ENCODE measurements at regions not wholly inside any gene's neighbourhood (a gene's known extent, or its start where the extent isn't known, plus 50 kb on each side); places are given as distances from the start of the nearest gene placed in this dataset.
"Not testable (repeated sequence)": the region's sequence is repeated elsewhere in the genome, so short reads cannot be mapped to it uniquely, and the experiment has no call there.

DNA sequence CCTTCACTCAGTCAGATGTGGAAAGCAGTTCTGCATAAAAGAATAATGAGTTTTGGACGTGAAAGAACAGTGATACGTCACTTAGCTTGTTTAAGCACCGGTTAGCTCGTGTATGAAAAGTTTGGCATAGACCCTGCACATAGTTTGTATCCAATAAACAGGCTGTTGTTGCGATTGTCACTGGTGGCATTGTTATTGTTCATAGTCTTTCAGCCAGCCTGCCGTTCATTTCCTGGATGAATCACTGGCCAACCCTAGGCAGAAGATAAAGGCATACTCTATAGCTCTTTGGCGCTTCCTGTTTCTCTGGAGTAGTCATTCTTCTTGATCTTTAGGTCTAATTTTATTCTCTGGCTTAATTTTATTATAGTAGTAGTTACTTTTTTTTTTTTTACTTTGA lies 57.8 kb upstream of the ANKRD30A start:
- no peak for DNase-seq

DNA sequence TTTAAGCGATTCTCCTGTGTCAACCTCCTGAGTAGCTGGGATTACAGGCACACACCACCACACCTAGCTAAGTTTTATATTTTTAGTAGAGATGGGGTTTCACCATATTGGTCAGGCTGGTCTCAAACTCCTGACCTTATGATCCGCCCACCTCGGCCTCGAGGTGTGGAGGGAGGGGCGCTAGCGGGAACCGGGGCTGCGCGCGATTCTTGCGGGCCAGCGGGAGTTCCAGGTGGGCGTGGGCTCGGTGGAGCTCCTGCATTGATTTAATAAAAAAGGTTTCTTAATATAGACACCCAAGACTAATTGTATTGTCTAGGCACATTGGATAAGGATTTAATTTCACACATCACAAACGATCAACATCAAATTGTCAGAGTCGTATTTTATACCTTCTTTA lies 63.1 kb upstream of the ANKRD30A start:
- DNase-seq: not testable (repeated sequence)

DNA sequence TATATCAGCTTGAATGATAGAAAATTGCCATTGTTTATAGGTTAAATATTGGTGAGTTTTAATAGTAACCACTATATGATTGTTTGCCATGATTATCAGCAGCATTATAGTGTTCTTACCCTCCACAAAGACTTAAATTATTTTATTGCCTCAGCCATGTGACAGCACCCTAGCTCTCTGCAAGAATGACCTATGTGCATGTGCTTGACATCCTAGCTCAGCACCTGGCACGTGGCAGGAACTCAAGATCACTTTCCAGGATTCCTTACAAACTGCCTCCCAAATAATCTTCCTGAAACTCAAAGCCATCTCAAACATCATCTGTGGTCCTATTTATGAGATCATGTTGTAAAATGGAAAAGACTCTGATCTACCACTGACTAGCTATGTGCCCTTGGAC lies 68.1 kb upstream of the ANKRD30A start:
- DNase-seq: no peak

DNA sequence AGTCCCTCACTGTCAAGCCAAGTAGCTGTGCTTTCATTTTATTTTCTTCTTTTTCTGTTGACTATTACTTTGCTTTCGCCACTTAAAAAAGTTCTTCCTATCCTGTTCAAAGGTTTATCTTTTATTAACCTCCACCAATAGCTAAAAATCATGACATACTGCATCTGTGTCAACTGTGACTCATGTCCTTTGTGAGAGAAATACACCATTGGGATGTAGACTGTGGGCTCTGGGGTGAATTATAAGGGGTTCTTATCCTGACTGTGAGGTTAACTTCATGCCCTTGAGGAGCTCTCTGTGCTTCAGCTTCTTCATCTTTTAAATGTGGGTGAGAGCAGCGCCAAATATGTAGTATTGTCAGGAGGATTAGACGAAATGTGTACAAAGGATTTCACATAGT lies 71.9 kb upstream of the ANKRD30A start:
- DNase-seq: no peak

DNA sequence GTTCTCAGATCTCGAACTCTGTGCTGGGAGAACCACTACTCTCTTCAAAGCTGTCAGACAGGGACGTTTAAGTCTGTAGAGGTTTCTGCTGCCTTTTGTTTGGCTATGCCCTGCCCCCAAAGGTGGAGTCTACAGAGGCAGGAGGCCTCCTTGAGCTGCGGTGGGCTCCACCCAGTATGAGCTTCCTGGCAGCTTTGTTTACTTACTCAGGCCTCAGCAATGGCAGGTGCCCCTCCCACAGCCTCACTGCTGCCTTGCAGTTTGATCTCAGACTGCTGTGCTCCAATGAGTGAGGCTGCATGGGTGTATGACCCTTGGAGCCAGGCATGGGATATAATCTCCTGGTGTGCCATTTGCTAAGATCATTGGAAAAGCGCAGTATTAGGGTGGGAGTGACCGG lies 75.4 kb upstream of the ANKRD30A start:
- DNase-seq: not testable (repeated sequence)

DNA sequence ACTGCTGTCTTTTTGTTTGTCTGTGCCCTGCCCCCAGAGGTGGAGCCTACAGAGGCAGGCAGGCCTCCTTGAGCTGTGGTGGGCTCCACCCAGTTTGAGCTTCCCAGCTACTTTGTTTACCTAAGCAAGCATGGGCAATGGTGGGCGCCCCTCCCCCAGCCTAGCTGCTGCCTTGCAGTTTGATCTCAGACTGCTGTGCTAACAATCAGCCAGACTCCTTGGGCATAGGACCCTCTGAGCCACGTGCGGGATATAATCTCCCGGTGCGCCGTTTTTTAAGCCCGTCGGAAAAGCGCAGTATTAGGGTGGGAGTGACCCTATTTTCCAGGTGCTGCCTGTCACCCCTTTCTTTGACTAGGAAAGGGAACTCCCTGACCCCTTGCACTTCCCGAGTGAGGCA lies 81.1 kb upstream of the ANKRD30A start:
- DNase-seq: not testable (repeated sequence)

DNA sequence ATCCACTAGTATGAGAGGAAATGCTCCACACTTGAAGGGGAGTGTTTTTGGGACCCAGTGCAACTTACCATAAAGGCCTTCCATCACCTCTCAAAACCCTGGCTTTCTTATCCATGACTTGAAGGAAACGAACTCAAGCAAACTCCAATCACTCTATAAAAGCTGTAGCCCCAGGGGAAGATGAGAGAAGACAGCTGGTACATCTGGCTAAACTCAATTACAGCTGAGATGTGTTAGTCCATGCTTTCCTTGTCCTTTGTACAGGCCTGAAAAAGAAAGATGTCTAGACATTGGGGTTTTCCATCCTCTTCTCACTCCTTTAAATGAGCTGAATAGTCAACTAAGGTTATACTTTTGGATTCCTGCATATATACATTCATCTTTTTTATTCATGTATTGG lies 89.5 kb upstream of the ANKRD30A start:
- no peak for DNase-seq

DNA sequence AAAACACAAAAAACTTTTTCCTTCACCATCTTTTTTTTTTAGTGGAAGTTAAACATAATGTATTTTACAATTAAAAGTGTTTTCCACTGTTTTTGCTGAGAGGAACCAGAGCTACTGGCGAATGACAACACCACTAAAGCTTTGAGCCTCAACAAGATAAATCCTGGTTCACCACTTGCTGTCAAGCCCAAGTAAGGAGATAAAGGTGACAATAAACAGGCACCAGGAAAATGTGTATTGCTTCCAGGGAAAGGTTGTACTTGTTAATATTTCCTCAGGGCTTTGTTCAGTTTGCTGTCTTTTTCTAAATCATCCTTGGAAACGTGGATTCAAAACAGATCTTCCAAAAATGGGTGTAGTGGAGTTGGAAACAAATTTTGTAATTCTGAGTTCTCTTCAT lies 109.9 kb upstream of the ANKRD30A start:
- no peak for DNase-seq

DNA sequence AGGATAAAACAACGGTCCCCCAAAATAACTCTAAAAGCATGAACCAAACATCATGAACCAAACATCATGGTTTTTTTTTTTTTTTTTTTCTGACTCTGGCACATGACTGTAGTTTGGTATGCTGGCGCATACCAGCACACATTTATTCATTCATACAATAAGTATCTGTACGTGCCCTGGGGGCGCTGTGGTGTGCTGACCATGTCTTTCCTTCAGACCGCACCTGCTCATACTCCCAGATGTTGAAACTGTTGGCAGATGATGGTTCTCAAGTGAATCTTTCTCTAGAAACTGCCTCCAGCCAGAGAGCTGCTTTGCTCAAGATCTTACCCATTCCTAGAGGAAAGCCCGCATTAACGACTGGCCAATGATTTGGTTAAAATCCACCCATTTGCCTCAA lies 114.7 kb upstream of the ANKRD30A start:
- no peak for DNase-seq

DNA sequence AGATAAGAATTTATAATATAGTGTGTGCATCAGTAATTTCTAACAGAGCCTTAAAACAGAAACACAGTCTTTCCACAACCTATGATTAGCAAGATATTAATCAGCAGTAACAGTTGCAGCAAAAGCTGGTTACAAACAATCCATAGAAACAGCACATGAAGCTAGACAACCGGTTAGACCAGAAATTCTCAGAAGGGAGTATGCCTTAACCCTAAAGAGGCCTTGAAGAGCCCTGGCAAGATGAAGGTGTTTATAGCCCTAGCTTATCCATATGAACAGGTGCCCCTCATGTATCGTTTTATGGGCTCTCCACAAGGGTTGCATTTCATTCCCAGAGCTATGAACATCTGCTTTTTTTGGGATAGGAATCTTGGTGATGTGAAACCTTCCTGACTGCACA lies 117.1 kb upstream of the ANKRD30A start:
- not testable (repeated sequence) for DNase-seq

DNA sequence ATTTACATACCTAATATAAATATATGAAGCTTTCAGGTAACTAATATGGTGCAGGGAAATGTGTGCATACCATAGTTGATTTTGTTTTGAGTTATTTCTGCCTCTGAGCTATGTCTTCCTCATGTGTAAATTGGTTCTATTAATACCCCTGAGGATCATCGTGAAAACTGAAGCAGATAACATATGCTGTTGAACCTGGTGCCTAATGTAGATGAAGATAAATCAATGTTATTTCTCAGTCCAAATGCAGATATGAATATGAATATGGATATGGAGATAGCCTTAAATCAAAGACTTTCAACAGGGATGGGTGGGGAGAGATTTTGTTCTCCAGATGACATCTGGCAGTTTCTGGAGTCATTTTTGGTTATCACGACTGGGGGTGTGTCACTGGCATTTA lies 122.3 kb upstream of the ANKRD30A start:
- DNase-seq: no peak

DNA sequence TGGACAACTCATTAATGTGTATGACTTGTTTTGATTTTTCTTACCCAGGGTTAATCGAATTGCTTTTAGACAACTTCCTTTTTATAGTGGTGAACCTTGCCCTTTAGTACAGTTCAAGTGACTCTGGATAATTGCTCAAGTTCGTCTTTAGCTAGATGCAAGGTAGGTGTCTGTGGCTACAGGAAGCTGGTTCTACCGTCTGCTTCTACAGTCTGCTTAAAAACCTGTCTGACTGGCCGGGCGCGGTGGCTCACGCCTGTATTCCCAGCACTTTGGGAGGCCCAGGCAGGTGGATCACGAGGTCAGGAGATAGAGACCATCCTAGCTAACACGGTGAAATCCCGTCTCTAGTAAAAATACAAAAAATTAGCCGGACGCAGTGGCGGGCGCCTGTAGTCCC lies 129.6 kb upstream of the ANKRD30A start:
- not testable (repeated sequence) for DNase-seq

DNA sequence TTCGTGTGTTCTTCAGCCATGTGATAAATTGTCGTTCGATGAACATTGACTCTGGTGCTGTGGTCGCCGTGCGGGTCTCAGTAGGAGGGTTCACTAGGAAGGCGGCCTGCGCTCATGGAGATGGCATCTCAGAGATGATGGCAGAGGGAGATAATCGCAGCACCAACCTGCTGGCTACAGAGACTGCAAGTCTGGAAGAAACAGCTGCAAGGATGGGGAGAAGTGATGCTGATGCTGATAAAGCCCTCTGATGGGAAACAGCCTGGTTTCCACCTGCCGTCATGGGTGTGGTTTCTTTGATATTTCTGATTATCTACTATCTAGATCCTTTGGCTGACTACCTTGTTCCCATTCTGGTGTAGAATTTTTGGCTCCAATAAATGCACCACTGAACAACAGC lies 130.5 kb upstream of the ANKRD30A start:
- DNase-seq: no peak

DNA sequence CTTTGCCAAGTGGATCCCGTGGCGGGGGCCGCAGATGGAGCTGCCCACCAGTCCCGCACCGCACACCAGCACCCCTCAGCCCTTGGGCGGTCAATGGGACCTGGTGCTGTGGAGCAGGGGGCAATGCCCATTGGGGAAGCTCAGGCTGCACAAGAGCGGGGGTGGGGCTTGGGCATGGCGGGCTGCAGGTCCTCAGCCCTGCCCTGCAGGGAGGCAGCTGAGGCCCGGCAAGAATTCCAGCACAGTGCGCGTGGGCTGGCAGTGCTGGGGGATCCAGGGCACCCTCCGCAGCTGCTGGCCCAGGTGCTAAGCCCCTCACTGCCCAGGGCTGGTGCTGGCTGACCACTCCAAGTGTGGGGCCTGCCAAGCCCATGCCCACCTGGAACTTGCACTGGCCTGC lies 136.2 kb upstream of the ANKRD30A start:
- no peak for DNase-seq

DNA sequence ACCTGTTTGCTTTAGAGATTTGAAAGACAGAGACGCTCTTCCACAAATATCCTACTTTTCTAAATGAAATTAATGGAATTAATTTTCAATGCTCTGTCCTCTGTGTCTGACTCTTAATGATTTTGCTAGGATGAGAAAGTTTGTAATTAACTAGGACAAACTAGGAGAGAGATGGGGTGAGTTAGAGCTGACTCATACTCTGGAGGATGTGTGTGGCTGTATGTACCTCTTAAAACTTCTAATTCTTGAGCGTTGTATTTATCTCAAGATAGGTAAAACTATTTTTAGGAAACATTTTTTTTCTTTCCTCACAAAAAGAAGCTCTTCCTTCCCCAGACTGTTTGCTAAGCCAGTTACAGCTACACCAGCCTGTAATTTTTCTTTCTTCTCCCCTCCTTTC lies 178.8 kb upstream of the ANKRD30A start:
- DNase-seq: no peak

DNA sequence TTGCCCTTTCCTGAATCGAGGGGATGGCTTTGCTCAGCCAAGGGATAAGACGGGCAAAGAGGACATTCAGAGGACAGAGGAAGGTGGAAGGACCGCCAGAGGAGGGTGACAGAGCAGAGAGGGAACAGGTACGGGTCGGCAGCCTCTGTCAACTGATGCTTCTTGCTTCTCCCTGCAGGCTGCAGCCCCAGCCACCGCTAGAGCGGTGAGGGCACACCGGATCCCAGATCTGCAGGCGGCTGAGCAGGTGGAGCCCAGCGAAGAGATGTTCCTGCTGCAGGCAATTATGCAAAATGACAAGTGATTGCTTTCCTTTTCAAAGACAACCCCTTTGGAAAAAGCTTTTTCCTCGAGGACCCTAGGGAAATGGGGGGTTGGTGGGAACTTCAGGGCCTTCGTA lies 181.9 kb upstream of the ANKRD30A start:
- DNase-seq: no peak

DNA sequence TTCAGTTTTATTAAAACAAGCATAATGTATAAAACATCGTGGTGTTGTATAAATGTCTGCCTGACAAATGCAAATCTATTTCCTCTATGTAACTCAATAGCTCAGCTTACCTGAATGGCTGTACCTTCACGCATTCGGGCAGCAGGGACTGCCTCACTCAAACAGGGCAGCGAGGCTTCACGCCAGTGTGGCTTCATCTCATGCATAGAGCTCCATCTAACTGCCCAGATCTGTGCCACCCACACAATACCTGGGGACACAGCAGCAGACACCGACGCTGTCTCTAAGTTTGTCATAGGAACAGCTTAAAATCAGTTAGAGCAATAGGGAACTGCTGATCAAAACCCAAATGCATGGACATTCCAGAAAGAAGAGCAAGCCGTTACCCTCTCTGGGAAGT lies 182.8 kb upstream of the ANKRD30A start:
- no peak for DNase-seq

DNA sequence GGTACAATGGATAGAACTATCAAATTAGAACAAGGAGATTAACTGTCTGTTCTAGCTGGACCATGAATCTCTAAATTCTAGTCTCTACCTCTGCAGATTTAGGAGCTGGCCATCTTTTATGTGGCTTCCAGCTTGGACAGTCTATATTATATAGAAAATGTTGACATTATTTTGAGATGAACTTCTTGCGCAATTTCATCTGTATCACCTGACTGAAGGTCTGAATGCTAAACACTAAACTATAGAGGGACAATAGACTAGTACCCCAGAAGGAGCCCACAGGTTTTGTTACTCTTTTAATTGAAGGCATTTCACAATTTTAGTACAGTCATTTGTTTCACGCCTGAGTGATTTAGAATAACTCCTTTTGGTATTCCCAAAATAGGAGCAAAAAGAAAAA lies 222.4 kb upstream of the ANKRD30A start:
- no peak for DNase-seq

DNA sequence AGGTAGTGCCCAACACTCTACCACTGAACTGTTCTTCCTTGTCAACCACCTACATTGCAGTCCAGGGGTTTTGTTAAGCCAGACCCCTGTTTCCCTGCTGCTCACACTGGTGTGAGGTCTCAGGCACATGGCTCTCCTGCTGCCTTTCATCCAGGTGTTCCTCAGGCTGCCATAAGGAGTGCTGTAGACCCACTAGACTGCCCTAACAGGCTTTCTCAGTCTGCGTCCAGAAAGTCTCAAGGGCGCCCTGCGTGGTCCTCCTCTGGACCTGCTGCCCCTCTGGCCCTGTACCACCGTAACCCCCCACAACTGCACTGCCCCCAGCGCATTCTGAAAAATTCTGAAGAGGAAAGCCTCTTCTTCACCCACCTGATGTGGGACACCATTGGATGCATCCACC lies 225.7 kb upstream of the ANKRD30A start:
- no peak for DNase-seq

DNA sequence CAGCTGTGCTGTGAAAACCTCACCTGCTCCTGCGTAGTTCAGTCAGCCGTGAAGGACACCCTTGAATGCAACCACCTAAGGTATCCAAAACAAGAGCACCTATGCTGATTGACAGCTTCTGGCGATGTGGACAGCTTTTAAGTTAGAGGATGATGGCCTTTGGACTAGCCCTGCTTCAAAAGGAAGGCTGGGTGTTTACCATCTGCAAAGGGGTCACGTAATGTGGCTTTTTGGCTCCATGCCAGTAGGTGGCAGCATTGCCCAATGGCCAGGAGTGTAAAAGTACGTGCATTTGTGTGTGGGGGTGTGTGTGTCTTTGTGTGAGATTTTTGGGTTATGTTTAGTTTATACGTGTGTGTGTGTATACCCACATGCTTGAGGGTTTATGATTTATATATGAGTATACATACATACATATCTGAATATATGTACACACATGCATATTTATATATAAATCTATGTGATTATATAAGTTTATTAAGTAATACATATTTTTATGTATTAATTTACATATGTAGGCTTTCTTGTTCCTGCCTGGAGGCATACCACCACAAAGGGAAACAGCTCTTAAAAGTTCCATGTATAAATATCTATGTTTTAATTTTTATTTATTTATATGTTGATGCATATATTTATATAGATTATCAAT lies 236.3 kb upstream of the ANKRD30A start:
- DNase-seq: peak; percentile 73

DNA sequence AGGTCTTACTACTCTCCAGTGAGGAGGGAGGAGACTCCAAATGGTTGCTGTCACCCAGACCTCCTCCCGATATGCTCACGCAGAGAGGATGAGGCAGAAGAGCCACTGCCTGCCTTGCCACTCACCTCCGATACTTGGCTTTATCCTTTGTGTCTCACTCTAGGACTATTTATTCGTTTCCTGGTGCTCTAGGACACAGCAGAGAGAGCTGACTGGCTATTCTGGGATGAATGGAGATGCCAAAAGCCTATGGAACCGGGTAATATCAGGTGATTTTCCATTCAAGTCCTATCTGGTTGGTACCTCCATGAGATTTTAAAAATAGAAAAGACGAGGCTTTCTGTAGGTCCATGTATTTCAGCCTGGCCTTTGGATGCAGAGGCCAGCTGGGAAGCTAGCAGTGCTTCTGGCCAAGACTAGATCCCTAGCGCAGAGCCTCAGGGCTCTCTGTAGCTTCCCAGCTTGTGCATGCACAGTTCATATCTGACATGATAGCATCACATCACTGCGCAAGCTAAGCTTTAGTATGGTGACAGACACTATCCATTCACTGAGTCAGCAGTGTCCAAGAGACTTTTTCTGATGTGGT lies 239.0 kb upstream of the ANKRD30A start:
- no peak for DNase-seq

DNA sequence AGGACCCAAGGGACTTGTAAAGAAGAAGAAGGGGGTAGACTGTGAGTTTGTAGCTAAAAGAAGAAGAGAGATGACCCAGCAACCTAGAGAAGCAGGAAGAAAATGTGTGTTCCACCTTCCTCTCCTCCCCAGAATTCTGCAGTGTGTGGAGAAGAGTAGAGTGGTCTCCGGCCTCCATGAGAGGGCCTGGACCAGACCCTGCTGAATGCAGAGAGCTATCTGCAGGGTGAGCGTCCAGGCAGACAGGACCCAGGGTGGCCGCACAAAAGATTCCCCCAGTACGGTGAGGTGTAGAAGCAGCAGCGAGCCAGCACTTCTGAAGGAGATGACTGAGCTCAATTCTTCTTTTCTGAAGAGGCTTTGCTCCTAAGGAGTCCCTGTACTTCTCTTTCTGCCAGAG lies 239.7 kb upstream of the ANKRD30A start:
- DNase-seq: no peak

DNA sequence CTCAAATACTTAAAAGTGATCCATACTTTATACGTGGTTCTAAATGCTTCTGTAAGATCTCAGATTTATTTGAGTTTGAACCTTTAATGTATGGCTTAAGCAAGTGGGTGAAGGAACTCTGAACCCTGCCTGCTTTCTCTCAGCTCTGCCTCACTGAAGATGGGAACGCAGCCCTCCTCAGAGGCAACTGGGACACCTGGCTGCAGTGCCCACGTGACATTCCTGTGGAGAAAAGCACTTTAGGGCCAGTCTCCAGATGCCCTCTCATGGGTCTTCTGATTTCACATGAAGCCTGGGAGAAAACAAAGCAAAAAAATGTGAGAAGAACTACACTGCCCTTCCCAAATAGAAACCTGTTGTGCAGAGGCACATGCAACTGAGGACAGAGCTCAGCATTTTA lies 242.6 kb upstream of the ANKRD30A start:
- DNase-seq: no peak

DNA sequence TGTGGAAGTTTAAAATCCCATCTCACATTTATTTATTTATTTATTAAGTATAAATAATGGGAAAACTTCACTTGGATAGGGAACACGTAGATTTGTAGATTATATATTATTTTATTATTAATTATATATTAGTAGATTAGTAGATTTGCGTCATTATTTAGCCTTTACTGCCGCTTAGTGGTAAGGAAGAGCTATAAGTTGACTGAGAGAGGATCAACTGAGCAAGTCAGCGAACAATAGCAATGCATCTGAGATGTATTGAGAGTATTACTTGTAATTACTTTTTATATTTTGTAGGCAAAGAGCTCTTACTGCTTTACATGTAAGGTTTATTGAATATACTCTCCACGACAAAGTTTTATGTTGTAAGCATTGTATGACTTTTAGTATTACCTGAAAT lies 244.5 kb upstream of the ANKRD30A start:
- no peak for DNase-seq

DNA sequence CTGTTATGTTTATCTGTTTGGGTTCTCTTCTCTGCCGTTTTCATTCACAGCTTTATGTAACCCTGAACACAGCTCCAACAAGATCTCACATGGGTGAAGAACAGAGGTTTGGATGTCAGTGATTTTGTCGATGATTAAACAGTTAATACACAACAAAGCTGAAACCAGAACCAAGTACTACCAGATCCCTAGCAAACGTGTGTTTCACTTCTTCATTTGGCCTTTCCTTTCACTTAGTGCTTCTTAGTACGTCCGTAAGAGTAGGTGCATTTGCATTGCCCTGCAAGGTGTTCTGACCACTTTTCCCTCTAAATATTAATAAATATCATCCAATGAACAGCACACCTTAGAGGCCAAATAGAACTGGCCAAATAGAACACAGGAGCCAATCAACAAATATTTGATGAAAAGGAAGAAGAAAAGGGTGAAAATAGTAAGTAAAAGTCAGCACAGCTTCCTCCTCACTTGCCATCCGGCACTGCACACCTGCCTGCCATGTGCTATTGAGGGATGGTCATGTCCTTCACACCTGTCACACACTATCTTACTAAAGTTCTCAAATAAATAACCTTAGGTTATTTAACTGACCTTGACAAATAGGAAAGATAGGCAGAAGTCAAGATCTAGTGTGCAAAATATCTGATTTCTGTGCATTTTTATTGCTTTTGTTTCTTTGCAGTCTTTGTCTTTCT lies 252.6 kb upstream of the ANKRD30A start:
- DNase-seq: no peak
